Breast epithelium (tissue), 3 donors: ENCODE measurements at regions not wholly inside any gene's neighbourhood (a gene's known extent, or its start where the extent isn't known, plus 50 kb on each side); places are given as distances from the start of the nearest gene placed in this dataset.

Experiments
- POLR2A ChIP-seq: fragments of 450-650 bp; IDR thresholded peaks from one replicate; pipeline ENCODE4 v1.6.1; 2016; ENCODE audit warnings: antibody characterized with exemption, mild to moderate bottlenecking, moderate library complexity
- POLR2AphosphoS5 ChIP-seq, 3 donors: sonication (generic); formaldehyde crosslinking; IDR thresholded peaks; one replicate each; pipeline ENCODE4 v1.6.1; 2017; ENCODE audit warnings: antibody characterized with exemption in 3 of 3
- TF ChIP-seq, protein P1 (sequence below), 3 donors: fragments of 450-650 bp; IDR thresholded peaks; one replicate each; pipeline ENCODE4 v1.5.1; 2016 to 2017; ENCODE audit warnings: antibody characterized with exemption in 3 of 3, mild to moderate bottlenecking in 3 of 3, moderate library complexity in 3 of 3

DNA sequence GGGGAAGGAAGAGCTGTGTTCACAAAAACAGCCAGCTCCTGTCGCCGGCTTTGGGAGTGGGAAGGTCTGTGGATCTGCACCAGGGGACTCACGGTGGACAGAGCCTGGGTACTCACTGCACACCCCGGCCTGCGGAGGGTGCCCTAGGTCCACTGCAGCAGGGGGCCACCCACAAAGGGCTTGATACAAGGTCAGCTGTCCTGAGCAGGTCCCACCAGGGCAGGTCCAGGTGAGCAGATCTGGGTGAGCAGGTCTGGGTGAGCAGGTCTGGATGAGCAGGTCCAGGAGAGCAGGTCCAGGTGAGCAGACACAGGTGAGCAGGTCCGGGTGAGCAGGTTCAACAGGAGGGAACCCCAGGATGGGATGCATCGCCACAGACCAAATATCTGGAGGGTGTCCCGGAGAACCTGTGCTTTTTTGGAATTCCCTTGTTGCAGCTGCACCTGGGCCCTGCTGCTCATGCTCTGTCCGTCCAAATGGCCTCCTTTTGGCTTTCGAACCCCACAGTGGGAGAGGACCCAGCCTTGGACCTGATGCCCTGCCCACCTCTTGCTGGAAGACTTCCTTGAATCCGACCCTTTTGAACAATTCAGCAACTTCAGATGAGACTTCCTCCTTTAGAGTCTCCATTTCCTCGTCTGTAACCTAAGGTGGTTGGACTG lies 485.3 kb downstream of the TBC1D22A start:
- TF ChIP-seq, protein P1, sequence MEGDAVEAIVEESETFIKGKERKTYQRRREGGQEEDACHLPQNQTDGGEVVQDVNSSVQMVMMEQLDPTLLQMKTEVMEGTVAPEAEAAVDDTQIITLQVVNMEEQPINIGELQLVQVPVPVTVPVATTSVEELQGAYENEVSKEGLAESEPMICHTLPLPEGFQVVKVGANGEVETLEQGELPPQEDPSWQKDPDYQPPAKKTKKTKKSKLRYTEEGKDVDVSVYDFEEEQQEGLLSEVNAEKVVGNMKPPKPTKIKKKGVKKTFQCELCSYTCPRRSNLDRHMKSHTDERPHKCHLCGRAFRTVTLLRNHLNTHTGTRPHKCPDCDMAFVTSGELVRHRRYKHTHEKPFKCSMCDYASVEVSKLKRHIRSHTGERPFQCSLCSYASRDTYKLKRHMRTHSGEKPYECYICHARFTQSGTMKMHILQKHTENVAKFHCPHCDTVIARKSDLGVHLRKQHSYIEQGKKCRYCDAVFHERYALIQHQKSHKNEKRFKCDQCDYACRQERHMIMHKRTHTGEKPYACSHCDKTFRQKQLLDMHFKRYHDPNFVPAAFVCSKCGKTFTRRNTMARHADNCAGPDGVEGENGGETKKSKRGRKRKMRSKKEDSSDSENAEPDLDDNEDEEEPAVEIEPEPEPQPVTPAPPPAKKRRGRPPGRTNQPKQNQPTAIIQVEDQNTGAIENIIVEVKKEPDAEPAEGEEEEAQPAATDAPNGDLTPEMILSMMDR (IDR thresholded peaks at IDR 0.05): no peak
- TF ChIP-seq POLR2A: no peak
- TF ChIP-seq POLR2AphosphoS5 (IDR thresholded peaks at IDR 0.05): no peak
